Loucy (cell line): ENCODE measurements at regions not wholly inside any gene's neighbourhood (a gene's known extent, or its start where the extent isn't known, plus 50 kb on each side); places are given as distances from the start of the nearest gene placed in this dataset.

Source experiments
- EZH2phosphoT487 ChIP-seq: fragments of 200-600 bp; IDR thresholded peaks from 2 replicates; pipeline ENCODE4 v1.6.1; 2018; ENCODE audit warnings: antibody characterized with exemption, mild to moderate bottlenecking, moderate library complexity, borderline replicate concordance
- TF ChIP-seq, protein P1 (sequence below): fragments of 200-600 bp; sonication (generic); conservative IDR thresholded peaks from 2 replicates; pipeline ENCODE4 v1.5.1; 2014; ENCODE audit warnings: mild to moderate bottlenecking, antibody characterized with exemption, low read length

DNA sequence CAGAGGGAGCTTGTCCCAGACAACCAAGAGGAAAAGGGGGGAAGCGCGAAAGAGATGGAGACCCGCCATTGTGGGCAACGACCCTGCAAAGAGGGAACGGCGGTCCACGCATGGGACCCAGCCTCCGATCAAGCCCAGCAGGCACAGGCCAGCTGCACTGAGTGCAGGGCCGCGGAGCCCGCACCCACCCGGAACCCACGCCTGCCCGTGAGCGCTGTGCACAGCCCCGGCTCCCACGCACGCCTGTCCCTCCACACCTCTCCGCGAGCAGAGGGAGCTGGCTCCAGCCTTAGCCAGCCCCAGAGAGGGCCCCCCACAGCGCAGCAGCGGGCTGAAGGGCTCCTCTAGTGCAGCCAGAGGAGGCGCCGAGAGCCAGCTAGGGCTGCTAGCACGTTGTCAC lies 416.5 kb downstream of the DMRTA1 start:
- TF ChIP-seq, protein P1, sequence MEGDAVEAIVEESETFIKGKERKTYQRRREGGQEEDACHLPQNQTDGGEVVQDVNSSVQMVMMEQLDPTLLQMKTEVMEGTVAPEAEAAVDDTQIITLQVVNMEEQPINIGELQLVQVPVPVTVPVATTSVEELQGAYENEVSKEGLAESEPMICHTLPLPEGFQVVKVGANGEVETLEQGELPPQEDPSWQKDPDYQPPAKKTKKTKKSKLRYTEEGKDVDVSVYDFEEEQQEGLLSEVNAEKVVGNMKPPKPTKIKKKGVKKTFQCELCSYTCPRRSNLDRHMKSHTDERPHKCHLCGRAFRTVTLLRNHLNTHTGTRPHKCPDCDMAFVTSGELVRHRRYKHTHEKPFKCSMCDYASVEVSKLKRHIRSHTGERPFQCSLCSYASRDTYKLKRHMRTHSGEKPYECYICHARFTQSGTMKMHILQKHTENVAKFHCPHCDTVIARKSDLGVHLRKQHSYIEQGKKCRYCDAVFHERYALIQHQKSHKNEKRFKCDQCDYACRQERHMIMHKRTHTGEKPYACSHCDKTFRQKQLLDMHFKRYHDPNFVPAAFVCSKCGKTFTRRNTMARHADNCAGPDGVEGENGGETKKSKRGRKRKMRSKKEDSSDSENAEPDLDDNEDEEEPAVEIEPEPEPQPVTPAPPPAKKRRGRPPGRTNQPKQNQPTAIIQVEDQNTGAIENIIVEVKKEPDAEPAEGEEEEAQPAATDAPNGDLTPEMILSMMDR = no peak
- no peak for TF ChIP-seq EZH2phosphoT487
